ENCODE measurements at regions not wholly inside any gene's neighbourhood (a gene's known extent, or its start where the extent isn't known, plus 50 kb on each side); places are given as distances from the start of the nearest gene placed in this dataset.

DNA sequence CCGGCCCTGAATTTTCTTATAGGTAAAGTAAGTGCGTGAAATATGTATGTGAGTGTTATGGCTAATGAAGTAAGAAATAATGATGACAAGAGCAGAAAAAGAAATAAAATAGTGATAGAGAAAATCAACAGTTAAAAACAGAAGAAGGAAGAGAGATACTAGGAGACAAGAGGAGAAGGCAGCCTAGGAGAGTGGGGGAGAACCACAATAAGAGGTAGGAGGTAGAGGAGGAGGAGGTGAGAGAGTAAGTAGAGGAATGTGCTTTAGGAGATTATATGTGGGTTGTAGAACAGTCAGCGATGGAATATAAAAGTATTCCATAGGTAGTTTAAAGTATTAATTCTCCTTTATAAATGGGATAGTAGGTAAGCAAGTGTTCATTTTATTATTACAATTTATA is 861.5 kb upstream of the B3GALT2 start:
- ATAC-seq (ENCODE audit: insufficient read depth, low FRiP score) (no peak), DNase-seq (no peak)
- H3K4me1 ChIP-seq (ENCODE audit: control insufficient read depth in 5 of 5, insufficient read depth in 5 of 5, low read length in 5 of 5): peaks cover 0 to 2% (median 0%) of the 10 kb centered on the region in 5 donors
- H3K9ac ChIP-seq (ENCODE audit: insufficient read depth in 1 of 2, low read length in 2 of 2): no peak overlapping the region
- H3K27me3 ChIP-seq (ENCODE audit: control insufficient read depth in 3 of 3, insufficient read depth in 3 of 3, low read length in 2 of 3): no peaks in the 10 kb centered on the region
- TF ChIP-seq, protein P1, sequence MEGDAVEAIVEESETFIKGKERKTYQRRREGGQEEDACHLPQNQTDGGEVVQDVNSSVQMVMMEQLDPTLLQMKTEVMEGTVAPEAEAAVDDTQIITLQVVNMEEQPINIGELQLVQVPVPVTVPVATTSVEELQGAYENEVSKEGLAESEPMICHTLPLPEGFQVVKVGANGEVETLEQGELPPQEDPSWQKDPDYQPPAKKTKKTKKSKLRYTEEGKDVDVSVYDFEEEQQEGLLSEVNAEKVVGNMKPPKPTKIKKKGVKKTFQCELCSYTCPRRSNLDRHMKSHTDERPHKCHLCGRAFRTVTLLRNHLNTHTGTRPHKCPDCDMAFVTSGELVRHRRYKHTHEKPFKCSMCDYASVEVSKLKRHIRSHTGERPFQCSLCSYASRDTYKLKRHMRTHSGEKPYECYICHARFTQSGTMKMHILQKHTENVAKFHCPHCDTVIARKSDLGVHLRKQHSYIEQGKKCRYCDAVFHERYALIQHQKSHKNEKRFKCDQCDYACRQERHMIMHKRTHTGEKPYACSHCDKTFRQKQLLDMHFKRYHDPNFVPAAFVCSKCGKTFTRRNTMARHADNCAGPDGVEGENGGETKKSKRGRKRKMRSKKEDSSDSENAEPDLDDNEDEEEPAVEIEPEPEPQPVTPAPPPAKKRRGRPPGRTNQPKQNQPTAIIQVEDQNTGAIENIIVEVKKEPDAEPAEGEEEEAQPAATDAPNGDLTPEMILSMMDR (IDR thresholded peaks at IDR 0.05; ENCODE audit: control extremely low read depth, extremely low read depth): no peak
- 63 to 67% methylated on average over 3 of the region's 3 CpGs for WGBS, 2 donors
- no peaks in the 10 kb centered on the region for H3K36me3 ChIP-seq (ENCODE audit: control insufficient read depth in 4 of 4, insufficient read depth in 4 of 4, low read length in 4 of 4)
- H3K27ac ChIP-seq (ENCODE audit: low read depth in 1 of 2, low read length in 1 of 2): no peak overlapping the region
- H3K4me3 ChIP-seq: no peak overlapping the region
- H3K9me3 ChIP-seq (ENCODE audit: control insufficient read depth in 4 of 4, insufficient read depth in 3 of 4, low read length in 3 of 4): no peaks in the 10 kb centered on the region

DNA sequence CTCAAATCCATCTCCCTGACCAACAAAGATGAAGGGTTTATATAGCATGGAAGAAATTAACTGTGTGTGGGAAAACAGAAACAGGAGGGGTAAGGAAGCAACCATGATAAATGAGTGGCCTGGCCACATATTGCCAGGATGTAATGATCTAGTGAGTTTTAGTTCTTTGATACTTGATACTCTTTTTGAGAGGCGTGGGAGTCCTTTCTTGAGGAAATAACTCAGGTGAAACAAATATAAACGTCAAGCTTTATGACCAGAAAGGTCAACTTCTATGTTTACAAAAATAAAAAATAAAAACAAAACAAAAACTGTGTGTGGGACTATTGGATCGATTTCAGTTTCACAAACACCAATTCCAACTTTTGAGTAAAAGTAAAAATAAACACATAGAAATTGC is 860.8 kb upstream of the B3GALT2 start:
- DNase-seq (no peak), ATAC-seq (ENCODE audit: insufficient read depth, low FRiP score) (no peak)
- 73 to 82% methylated on average over 3 of the region's 3 CpGs for WGBS, 2 donors
- Histone ChIP-seq H3K9me3 (ENCODE audit: control insufficient read depth in 4 of 4, insufficient read depth in 3 of 4, low read length in 3 of 4) (no peaks in the 10 kb centered on the region), H3K4me3 (no peak overlapping the region), H3K9ac (ENCODE audit: insufficient read depth in 1 of 2, low read length in 2 of 2) (no peak overlapping the region), H3K4me1 (ENCODE audit: control insufficient read depth in 5 of 5, insufficient read depth in 5 of 5, low read length in 5 of 5) (no peaks in the 10 kb centered on the region), H3K27me3 (ENCODE audit: control insufficient read depth in 3 of 3, insufficient read depth in 3 of 3, low read length in 2 of 3) (no peaks in the 10 kb centered on the region), H3K36me3 (ENCODE audit: control insufficient read depth in 4 of 4, insufficient read depth in 4 of 4, low read length in 4 of 4) (no peaks in the 10 kb centered on the region), H3K27ac (ENCODE audit: low read depth in 1 of 2, low read length in 1 of 2) (no peak overlapping the region)
- TF ChIP-seq, protein P1 (IDR thresholded peaks at IDR 0.05; ENCODE audit: control extremely low read depth, extremely low read depth): no peak

DNA sequence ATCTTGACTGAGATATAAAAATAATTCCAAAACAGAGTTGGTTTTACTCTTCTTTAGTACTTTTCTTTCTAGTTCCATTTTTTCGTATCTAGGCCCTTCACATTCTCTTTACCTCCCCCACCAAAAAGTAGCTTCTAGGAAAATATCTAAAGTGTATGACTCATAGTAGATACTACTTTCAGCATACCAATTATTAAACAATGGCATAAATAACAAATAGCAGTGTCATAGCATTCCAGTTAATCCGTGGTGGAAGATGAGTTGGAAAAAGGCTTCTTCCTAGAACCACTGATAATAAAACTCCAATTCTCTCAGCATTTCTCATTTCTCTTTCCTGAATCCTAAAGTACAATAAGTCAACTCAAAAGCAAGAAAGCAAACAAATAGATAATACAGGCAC is 859.0 kb upstream of the B3GALT2 start:
- no peaks in the 10 kb centered on the region for H3K27me3 ChIP-seq (ENCODE audit: control insufficient read depth in 3 of 3, insufficient read depth in 3 of 3, low read length in 2 of 3)
- no peak overlapping the region for H3K4me3 ChIP-seq
- H3K36me3 ChIP-seq (ENCODE audit: control insufficient read depth in 4 of 4, insufficient read depth in 4 of 4, low read length in 4 of 4): no peaks in the 10 kb centered on the region
- WGBS, 2 donors: 69 to 87% methylated on average over 2 of the region's 2 CpGs
- H3K4me1 ChIP-seq (ENCODE audit: control insufficient read depth in 5 of 5, insufficient read depth in 5 of 5, low read length in 5 of 5): no peaks in the 10 kb centered on the region
- no peak for DNase-seq
- TF ChIP-seq, protein P1 (IDR thresholded peaks at IDR 0.05; ENCODE audit: control extremely low read depth, extremely low read depth): no peak
- H3K9me3 ChIP-seq (ENCODE audit: control insufficient read depth in 4 of 4, insufficient read depth in 3 of 4, low read length in 3 of 4): no peaks in the 10 kb centered on the region
- H3K27ac ChIP-seq (ENCODE audit: low read depth in 1 of 2, low read length in 1 of 2): no peak overlapping the region
- no peak for ATAC-seq (ENCODE audit: insufficient read depth, low FRiP score)
- H3K9ac ChIP-seq (ENCODE audit: insufficient read depth in 1 of 2, low read length in 2 of 2): no peak overlapping the region

DNA sequence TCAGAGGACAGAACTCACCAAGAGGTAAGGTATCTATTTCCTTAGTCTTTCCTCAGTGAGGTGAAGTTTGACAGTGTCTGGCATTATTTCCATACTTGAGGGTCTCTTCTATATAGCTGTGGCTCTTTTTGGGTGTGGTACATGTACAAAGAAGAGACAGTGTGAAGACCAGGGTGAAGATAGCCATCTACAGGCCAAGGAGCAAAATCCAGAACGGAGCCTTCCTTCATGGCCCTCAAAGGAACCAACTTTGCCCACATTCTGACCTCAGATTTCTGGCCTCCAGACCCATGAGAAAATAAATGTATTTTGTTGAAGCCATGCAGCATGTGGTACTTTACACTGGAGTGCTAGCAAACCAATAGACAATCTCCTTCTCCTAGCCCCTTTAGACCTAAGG is 858.5 kb upstream of the B3GALT2 start:
- Histone ChIP-seq H3K9me3 (ENCODE audit: control insufficient read depth in 4 of 4, insufficient read depth in 3 of 4, low read length in 3 of 4) (no peaks in the 10 kb centered on the region), H3K4me1 (ENCODE audit: control insufficient read depth in 5 of 5, insufficient read depth in 5 of 5, low read length in 5 of 5) (no peaks in the 10 kb centered on the region), H3K9ac (ENCODE audit: insufficient read depth in 1 of 2, low read length in 2 of 2) (no peak overlapping the region), H3K27ac (ENCODE audit: low read depth in 1 of 2, low read length in 1 of 2) (no peak overlapping the region), H3K4me3 (no peak overlapping the region), H3K27me3 (ENCODE audit: control insufficient read depth in 3 of 3, insufficient read depth in 3 of 3, low read length in 2 of 3) (no peaks in the 10 kb centered on the region), H3K36me3 (ENCODE audit: control insufficient read depth in 4 of 4, insufficient read depth in 4 of 4, low read length in 4 of 4) (no peaks in the 10 kb centered on the region)
- WGBS, 2 donors: 93 to 95% methylated on average over 1 of the region's 1 CpG
- DNase-seq (no peak), ATAC-seq (ENCODE audit: insufficient read depth, low FRiP score) (no peak)
- TF ChIP-seq, protein P1 (IDR thresholded peaks at IDR 0.05; ENCODE audit: control extremely low read depth, extremely low read depth): no peak

All from lung (tissue), 11 donors.